ENCODE measurements at regions not wholly inside any gene's neighbourhood (a gene's known extent, or its start where the extent isn't known, plus 50 kb on each side); places are given as distances from the start of the nearest gene placed in this dataset.

- H3K27me3 Mint-ChIP-seq (ENCODE audit: unreplicated experiment) = no peaks in the 10 kb centered on the region
- TF ChIP-seq CTCF (IDR thresholded peaks at IDR 0.05; ENCODE audit: partially characterized antibody, unreplicated experiment) = no peak
- no peak for DNase-seq
- H3K27ac Mint-ChIP-seq (ENCODE audit: unreplicated experiment) = no peak overlapping the region
- no peaks in the 10 kb centered on the region for H3K9me3 Mint-ChIP-seq (ENCODE audit: unreplicated experiment)
- H3K4me1 Mint-ChIP-seq (ENCODE audit: low read depth, unreplicated experiment) = no peaks in the 10 kb centered on the region
- H3K36me3 Mint-ChIP-seq (ENCODE audit: unreplicated experiment) = no peaks in the 10 kb centered on the region
- H3K4me3 Mint-ChIP-seq (ENCODE audit: unreplicated experiment) = no peak overlapping the region
Observed at GRCh38 chr5:88518131-88519016, 249.7 kb upstream of the TMEM161B start.

- DNase-seq = no peak
- Mint-ChIP-seq H3K27ac (ENCODE audit: unreplicated experiment) (no peak overlapping the region), H3K4me1 (ENCODE audit: low read depth, unreplicated experiment) (no peaks in the 10 kb centered on the region), H3K36me3 (ENCODE audit: unreplicated experiment) (no peaks in the 10 kb centered on the region), H3K4me3 (ENCODE audit: unreplicated experiment) (no peak overlapping the region), H3K27me3 (ENCODE audit: unreplicated experiment) (no peaks in the 10 kb centered on the region), H3K9me3 (ENCODE audit: unreplicated experiment) (no peaks in the 10 kb centered on the region)
- TF ChIP-seq CTCF (IDR thresholded peaks at IDR 0.05; ENCODE audit: partially characterized antibody, unreplicated experiment) = no peak
Observed at GRCh38 chr5:88515881-88516819, 247.5 kb upstream of the TMEM161B start.

GRCh38 chr5:88515068-88515467, 246.4 kb upstream of the TMEM161B start:
- H3K4me3 Mint-ChIP-seq (ENCODE audit: unreplicated experiment) = no peak overlapping the region
- H3K9me3 Mint-ChIP-seq (ENCODE audit: unreplicated experiment) = no peaks in the 10 kb centered on the region

GRCh38 chr5:88509403-88509802, 240.8 kb upstream of the TMEM161B start:
- H3K4me1 Mint-ChIP-seq (ENCODE audit: low read depth, unreplicated experiment) = no peaks in the 10 kb centered on the region
- H3K36me3 Mint-ChIP-seq (ENCODE audit: unreplicated experiment) = no peaks in the 10 kb centered on the region
- no peak for TF ChIP-seq CTCF (IDR thresholded peaks at IDR 0.05; ENCODE audit: partially characterized antibody, unreplicated experiment)

More at GRCh38 chr5:88515068-88515467, 246.4 kb upstream of the TMEM161B start:
- H3K36me3 Mint-ChIP-seq (ENCODE audit: unreplicated experiment) = no peaks in the 10 kb centered on the region
- no peaks in the 10 kb centered on the region for H3K4me1 Mint-ChIP-seq (ENCODE audit: low read depth, unreplicated experiment)
- DNase-seq = no peak
- no peaks in the 10 kb centered on the region for H3K27me3 Mint-ChIP-seq (ENCODE audit: unreplicated experiment)
- no peak for TF ChIP-seq CTCF (IDR thresholded peaks at IDR 0.05; ENCODE audit: partially characterized antibody, unreplicated experiment)
- H3K27ac Mint-ChIP-seq (ENCODE audit: unreplicated experiment) = no peak overlapping the region

More at GRCh38 chr5:88509403-88509802, 240.8 kb upstream of the TMEM161B start:
- no peak overlapping the region for H3K27ac Mint-ChIP-seq (ENCODE audit: unreplicated experiment)
- no peak overlapping the region for H3K4me3 Mint-ChIP-seq (ENCODE audit: unreplicated experiment)
- DNase-seq = no peak
- H3K27me3 Mint-ChIP-seq (ENCODE audit: unreplicated experiment) = peaks cover 3% of the 10 kb centered on the region
- no peaks in the 10 kb centered on the region for H3K9me3 Mint-ChIP-seq (ENCODE audit: unreplicated experiment)
